ENCODE measurements at regions not wholly inside any gene's neighbourhood (a gene's known extent, or its start where the extent isn't known, plus 50 kb on each side); places are given as distances from the start of the nearest gene placed in this dataset.

DNA sequence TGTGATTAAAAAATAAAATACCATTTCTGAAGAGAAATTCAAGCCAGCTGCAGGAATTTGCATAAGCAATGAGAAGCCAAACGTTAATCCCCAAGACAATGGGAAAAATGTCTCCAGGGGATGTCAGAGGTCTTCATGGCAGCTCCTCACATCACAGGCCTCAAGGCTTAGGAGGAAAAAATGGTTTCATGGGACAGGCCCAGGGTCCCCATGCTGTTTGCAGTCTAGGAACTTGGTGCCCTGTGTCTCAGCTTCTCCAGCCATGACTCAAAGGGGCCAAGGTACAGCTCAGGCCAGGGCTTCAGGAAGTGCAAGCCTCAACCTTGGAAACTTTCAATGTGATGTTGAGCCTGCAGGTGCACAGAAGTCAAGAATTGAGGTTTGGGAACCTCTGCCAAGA lies 1428.4 kb upstream of the CDH2 start:
- 63 to 67% methylated on average over 1 of the region's 1 CpG for WGBS, 2 donors (ENCODE audit: low coverage in 1 of 2)
- TF ChIP-seq CTCF (IDR thresholded peaks at IDR 0.05): no peak
- TF ChIP-seq POLR2A (IDR thresholded peaks at IDR 0.05): no peak
- TF ChIP-seq POLR2AphosphoS5 (IDR thresholded peaks at IDR 0.05): no peak
- no peak for TF ChIP-seq EP300 (IDR thresholded peaks at IDR 0.05)
- no peaks in the 10 kb centered on the region for H3K36me3 ChIP-seq
- no peak overlapping the region for H3K4me3 ChIP-seq
- no peaks in the 10 kb centered on the region for H3K27me3 ChIP-seq
- peaks cover 0 to 7% (median 0%) of the 10 kb centered on the region in 3 donors for H3K9me3 ChIP-seq
- H3K27ac ChIP-seq: no peak overlapping the region
- no peaks in the 10 kb centered on the region for H3K4me1 ChIP-seq
- no peak for ATAC-seq

DNA sequence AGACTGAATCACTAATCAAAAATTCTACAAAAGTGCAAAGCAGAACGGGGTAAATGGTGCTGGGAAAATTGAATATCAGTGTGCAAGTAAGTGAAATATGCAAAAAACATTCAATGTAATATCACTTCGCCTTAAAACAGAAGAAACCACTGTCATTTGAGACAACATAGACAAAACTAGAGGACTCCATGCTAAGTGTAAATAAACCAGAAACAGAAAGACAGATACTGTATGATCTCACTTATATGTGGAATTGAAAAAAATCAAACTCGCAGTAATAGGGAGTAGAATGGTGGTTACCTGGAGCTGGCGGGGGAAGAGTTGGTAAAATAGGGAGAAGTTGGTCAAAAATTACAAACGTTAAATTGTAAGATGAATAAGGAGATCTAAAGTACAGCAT lies 1420.0 kb upstream of the CDH2 start:
- TF ChIP-seq CTCF (IDR thresholded peaks at IDR 0.05) (no peak), POLR2AphosphoS5 (IDR thresholded peaks at IDR 0.05) (no peak), EP300 (IDR thresholded peaks at IDR 0.05) (no peak), POLR2A (IDR thresholded peaks at IDR 0.05) (no peak)

GRCh38 chr18:29594493-29594892 lies 1417.6 kb upstream of the CDH2 start:
- Histone ChIP-seq H3K4me1 (no peaks in the 10 kb centered on the region), H3K27ac (no peak overlapping the region), H3K36me3 (no peaks in the 10 kb centered on the region), H3K27me3 (no peaks in the 10 kb centered on the region), H3K4me3 (no peak overlapping the region), H3K9me3 (no peaks in the 10 kb centered on the region)
- no peak for ATAC-seq
- WGBS, 2 donors (ENCODE audit: low coverage in 1 of 2): 79 to 96% methylated on average over 2 of the region's 2 CpGs
- TF ChIP-seq POLR2A (IDR thresholded peaks at IDR 0.05) (no peak), POLR2AphosphoS5 (IDR thresholded peaks at IDR 0.05) (no peak), EP300 (IDR thresholded peaks at IDR 0.05) (no peak), CTCF (IDR thresholded peaks at IDR 0.05) (no peak)

More for the DNA sequence above, 1420.0 kb upstream of the CDH2 start:
- 87 to 100% methylated on average over 5 of the region's 5 CpGs for WGBS, 2 donors (ENCODE audit: low coverage in 1 of 2)
- H3K36me3 ChIP-seq: no peaks in the 10 kb centered on the region
- H3K27me3 ChIP-seq: no peaks in the 10 kb centered on the region
- peaks cover 0 to 7% (median 0%) of the 10 kb centered on the region in 3 donors for H3K9me3 ChIP-seq
- H3K27ac ChIP-seq: no peak overlapping the region
- H3K4me3 ChIP-seq: no peak overlapping the region
- no peak for ATAC-seq
- H3K4me1 ChIP-seq: no peaks in the 10 kb centered on the region

GRCh38 chr18:29588446-29589100 lies 1411.6 kb upstream of the CDH2 start:
- ATAC-seq: no peak
- no peaks in the 10 kb centered on the region for H3K4me1 ChIP-seq
- TF ChIP-seq EP300 (IDR thresholded peaks at IDR 0.05) (no peak), POLR2AphosphoS5 (IDR thresholded peaks at IDR 0.05) (no peak), CTCF (IDR thresholded peaks at IDR 0.05) (no peak), POLR2A (IDR thresholded peaks at IDR 0.05) (no peak)
- no peak overlapping the region for H3K4me3 ChIP-seq
- no peaks in the 10 kb centered on the region for H3K9me3 ChIP-seq
- no peak overlapping the region for H3K27ac ChIP-seq
- H3K27me3 ChIP-seq: no peaks in the 10 kb centered on the region
- no CpG with 5 or more reads among the region's 17 CpGs for WGBS, 2 donors (ENCODE audit: low coverage in 1 of 2)
- no peaks in the 10 kb centered on the region for H3K36me3 ChIP-seq

DNA sequence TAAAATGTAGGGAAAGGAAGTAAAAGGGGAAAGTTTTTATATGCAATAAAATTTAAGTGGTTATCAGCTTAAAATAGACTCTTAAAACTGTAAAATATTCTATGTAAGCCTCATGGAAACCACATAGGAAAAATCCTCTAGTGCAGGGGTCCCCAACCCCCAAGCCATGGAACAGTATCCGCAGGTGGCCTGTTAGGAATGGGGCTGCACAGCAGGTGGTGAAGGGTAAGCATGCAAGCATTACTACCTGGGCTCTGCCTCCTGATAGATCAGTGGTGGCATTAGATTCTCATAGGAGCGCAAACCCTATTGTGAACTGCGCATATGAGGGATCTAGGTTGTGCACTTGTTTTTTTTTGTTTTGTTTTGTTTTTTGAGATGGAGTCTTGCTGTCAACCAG lies 1409.3 kb upstream of the CDH2 start:
- TF ChIP-seq CTCF (IDR thresholded peaks at IDR 0.05): no peak
- no peak for TF ChIP-seq POLR2A (IDR thresholded peaks at IDR 0.05)
- TF ChIP-seq POLR2AphosphoS5 (IDR thresholded peaks at IDR 0.05): no peak
- no peak for TF ChIP-seq EP300 (IDR thresholded peaks at IDR 0.05)

More for the DNA sequence above, 1409.3 kb upstream of the CDH2 start:
- no peak overlapping the region for H3K27ac ChIP-seq
- ATAC-seq: no peak
- H3K4me3 ChIP-seq: no peak overlapping the region
- no peaks in the 10 kb centered on the region for H3K36me3 ChIP-seq
- 92 to 93% methylated on average over 3 of the region's 3 CpGs for WGBS, 2 donors (ENCODE audit: low coverage in 1 of 2)
- no peaks in the 10 kb centered on the region for H3K4me1 ChIP-seq
- no peaks in the 10 kb centered on the region for H3K9me3 ChIP-seq
- no peaks in the 10 kb centered on the region for H3K27me3 ChIP-seq
